Loucy (cell line): ENCODE measurements at regions not wholly inside any gene's neighbourhood (a gene's known extent, or its start where the extent isn't known, plus 50 kb on each side); places are given as distances from the start of the nearest gene placed in this dataset.

Experiments used
- CTCF ChIP-seq: fragments of 200-600 bp; sonication (generic); conservative IDR thresholded peaks from 2 replicates; pipeline ENCODE4 v1.5.1; 2014; ENCODE audit warnings: mild to moderate bottlenecking, antibody characterized with exemption, low read length
- EZH2phosphoT487 ChIP-seq: fragments of 200-600 bp; IDR thresholded peaks from 2 replicates; pipeline ENCODE4 v1.6.1; 2018; ENCODE audit warnings: antibody characterized with exemption, mild to moderate bottlenecking, moderate library complexity, borderline replicate concordance

GRCh38 chr7:51459809-51460208 lies 143.2 kb upstream of the COBL start:
- TF ChIP-seq CTCF (no peak), EZH2phosphoT487 (no peak)
